ENCODE measurements at regions not wholly inside any gene's neighbourhood (a gene's known extent, or its start where the extent isn't known, plus 50 kb on each side); places are given as distances from the start of the nearest gene placed in this dataset.

DNA sequence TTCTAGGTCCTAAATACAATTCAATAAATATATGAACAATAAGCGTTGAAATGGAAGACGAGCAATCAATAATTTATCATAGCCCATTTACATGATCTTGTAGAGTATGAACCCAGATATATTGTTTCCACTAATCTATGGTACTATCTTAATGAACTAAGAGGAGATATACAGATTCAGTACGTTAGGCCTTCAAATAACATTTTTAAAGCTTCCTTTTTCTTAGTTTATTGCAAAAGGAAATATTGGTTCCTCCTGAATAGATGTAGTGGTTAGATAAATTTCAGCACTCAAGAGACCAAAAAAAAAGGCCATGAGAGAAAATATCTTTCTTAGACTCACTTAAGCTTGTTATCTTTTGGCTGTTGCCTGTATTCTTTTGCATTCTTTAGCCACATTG lies 147.5 kb upstream of the PITX2 start:
- Histone ChIP-seq H3K9me2 (replicated peaks; ENCODE audit: insufficient read depth, low read length) (no peaks in the 10 kb centered on the region), H3K27ac (ENCODE audit: low read length) (no peak overlapping the region), H3K79me2 (ENCODE audit: low read length) (no peaks in the 10 kb centered on the region), H3K27me3 (replicated peaks; ENCODE audit: insufficient read depth, low read length) (no peaks in the 10 kb centered on the region), H2AFZ (ENCODE audit: low read length) (no peak overlapping the region), H3F3A (ENCODE audit: insufficient read depth, low read length) (no peaks in the 10 kb centered on the region), H3K4me3 (ENCODE audit: low read length) (no peak overlapping the region), H3K4me1 (ENCODE audit: low read length) (no peaks in the 10 kb centered on the region), H3K9ac (ENCODE audit: low read length) (no peak overlapping the region), H3K4me2 (ENCODE audit: low read depth, low read length) (no peak overlapping the region), H3K9me3 (replicated peaks; ENCODE audit: insufficient read depth, low read length) (no peaks in the 10 kb centered on the region), H4K20me1 (ENCODE audit: insufficient read depth, low read length) (no peaks in the 10 kb centered on the region), H3K36me3 (replicated peaks; ENCODE audit: insufficient read depth, low read length) (no peaks in the 10 kb centered on the region)
- no peak for DNase-seq
- TF ChIP-seq, protein P1, sequence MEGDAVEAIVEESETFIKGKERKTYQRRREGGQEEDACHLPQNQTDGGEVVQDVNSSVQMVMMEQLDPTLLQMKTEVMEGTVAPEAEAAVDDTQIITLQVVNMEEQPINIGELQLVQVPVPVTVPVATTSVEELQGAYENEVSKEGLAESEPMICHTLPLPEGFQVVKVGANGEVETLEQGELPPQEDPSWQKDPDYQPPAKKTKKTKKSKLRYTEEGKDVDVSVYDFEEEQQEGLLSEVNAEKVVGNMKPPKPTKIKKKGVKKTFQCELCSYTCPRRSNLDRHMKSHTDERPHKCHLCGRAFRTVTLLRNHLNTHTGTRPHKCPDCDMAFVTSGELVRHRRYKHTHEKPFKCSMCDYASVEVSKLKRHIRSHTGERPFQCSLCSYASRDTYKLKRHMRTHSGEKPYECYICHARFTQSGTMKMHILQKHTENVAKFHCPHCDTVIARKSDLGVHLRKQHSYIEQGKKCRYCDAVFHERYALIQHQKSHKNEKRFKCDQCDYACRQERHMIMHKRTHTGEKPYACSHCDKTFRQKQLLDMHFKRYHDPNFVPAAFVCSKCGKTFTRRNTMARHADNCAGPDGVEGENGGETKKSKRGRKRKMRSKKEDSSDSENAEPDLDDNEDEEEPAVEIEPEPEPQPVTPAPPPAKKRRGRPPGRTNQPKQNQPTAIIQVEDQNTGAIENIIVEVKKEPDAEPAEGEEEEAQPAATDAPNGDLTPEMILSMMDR (IDR thresholded peaks at IDR 0.05; ENCODE audit: low read length): no peak

DNA sequence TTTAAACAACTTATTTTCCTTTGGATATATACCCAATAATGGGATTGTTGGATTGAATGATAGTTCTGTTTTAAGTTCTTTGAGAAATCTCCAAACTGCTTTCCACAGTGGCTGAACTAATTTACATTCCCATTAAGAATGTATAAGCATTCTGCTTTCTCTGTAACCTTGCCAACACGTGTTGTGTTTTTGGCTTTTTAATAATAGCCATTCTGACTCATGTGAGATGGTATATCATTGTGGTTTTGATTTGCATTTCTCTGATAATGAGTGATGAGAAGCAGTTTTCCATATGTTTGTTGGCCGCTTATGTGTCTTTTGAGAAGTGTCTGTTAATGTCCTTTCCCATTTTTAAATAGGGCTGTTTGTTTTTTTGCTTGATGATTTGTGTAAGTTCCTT lies 155.6 kb upstream of the PITX2 start:
- no peaks in the 10 kb centered on the region for H3K36me3 ChIP-seq (replicated peaks; ENCODE audit: insufficient read depth, low read length)
- H3F3A ChIP-seq (ENCODE audit: insufficient read depth, low read length): no peaks in the 10 kb centered on the region
- no peak overlapping the region for H3K9ac ChIP-seq (ENCODE audit: low read length)
- no peaks in the 10 kb centered on the region for H3K4me1 ChIP-seq (ENCODE audit: low read length)
- H3K79me2 ChIP-seq (ENCODE audit: low read length): no peaks in the 10 kb centered on the region
- no peaks in the 10 kb centered on the region for H3K27me3 ChIP-seq (replicated peaks; ENCODE audit: insufficient read depth, low read length)
- no peaks in the 10 kb centered on the region for H3K9me2 ChIP-seq (replicated peaks; ENCODE audit: insufficient read depth, low read length)
- no peak for DNase-seq
- H2AFZ ChIP-seq (ENCODE audit: low read length): no peak overlapping the region
- H3K27ac ChIP-seq (ENCODE audit: low read length): no peak overlapping the region
- no peak overlapping the region for H3K4me3 ChIP-seq (ENCODE audit: low read length)
- no peak overlapping the region for H3K4me2 ChIP-seq (ENCODE audit: low read depth, low read length)
- no peaks in the 10 kb centered on the region for H4K20me1 ChIP-seq (ENCODE audit: insufficient read depth, low read length)
- TF ChIP-seq, protein P1 (IDR thresholded peaks at IDR 0.05; ENCODE audit: low read length): no peak
- TF ChIP-seq EZH2phosphoT487 (IDR thresholded peaks at IDR 0.05; ENCODE audit: low read length) (no peak), EZH2 (optimal IDR thresholded peaks at IDR 0.05; ENCODE audit: low read depth, low read length) (no peak)
- no peaks in the 10 kb centered on the region for H3K9me3 ChIP-seq (replicated peaks; ENCODE audit: insufficient read depth, low read length)

DNA sequence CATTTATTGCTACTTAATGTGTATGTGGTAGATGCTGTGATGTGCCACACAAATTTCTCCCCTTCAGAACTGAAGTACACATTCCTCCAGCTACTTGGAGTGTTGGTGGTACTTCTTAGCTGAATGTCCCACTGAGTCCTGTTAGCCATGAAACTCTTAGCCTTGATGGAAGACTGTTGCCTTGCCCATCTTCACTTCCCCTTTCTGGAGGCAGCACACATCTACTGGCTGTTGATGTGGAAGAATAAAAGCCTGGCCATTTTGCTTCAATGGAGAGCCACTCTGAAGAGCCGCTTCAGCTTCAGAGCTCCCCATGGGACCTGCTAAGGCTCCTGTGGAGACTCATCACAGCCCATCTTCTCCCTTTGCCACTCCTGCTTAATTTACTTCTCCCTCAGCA lies 157.7 kb upstream of the PITX2 start:
- Histone ChIP-seq H3K9me2 (replicated peaks; ENCODE audit: insufficient read depth, low read length) (no peaks in the 10 kb centered on the region), H2AFZ (ENCODE audit: low read length) (no peak overlapping the region), H3K27me3 (replicated peaks; ENCODE audit: insufficient read depth, low read length) (no peaks in the 10 kb centered on the region), H3K36me3 (replicated peaks; ENCODE audit: insufficient read depth, low read length) (no peaks in the 10 kb centered on the region), H3K27ac (ENCODE audit: low read length) (no peak overlapping the region), H3F3A (ENCODE audit: insufficient read depth, low read length) (no peaks in the 10 kb centered on the region), H3K79me2 (ENCODE audit: low read length) (no peaks in the 10 kb centered on the region), H3K4me2 (ENCODE audit: low read depth, low read length) (no peak overlapping the region), H4K20me1 (ENCODE audit: insufficient read depth, low read length) (no peaks in the 10 kb centered on the region), H3K9ac (ENCODE audit: low read length) (no peak overlapping the region), H3K4me1 (ENCODE audit: low read length) (no peaks in the 10 kb centered on the region), H3K9me3 (replicated peaks; ENCODE audit: insufficient read depth, low read length) (no peaks in the 10 kb centered on the region), H3K4me3 (ENCODE audit: low read length) (no peak overlapping the region)
- DNase-seq: no peak
- TF ChIP-seq EZH2 (optimal IDR thresholded peaks at IDR 0.05; ENCODE audit: low read depth, low read length): no peak
- TF ChIP-seq EZH2phosphoT487 (IDR thresholded peaks at IDR 0.05; ENCODE audit: low read length): no peak
- TF ChIP-seq, protein P1 (IDR thresholded peaks at IDR 0.05; ENCODE audit: low read length): no peak

DNA sequence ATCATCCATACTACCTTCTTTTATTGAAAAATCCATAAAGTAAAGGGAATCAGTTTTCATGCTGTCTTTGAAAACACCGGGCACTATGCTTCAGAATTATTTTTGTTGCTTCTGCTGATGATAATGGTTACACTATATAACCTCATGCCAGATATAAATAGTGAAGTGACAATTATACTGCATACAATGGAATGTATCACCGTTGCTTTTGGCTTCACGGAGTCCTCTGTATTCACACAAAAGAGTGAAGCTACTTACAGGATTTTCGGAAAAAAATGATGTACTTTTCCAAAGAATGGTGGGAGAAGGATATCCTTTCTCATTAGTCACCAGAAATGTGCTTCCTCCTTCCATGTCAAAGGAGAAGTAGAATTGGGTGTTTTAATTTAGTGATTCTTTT lies 159.1 kb upstream of the PITX2 start:
- no peaks in the 10 kb centered on the region for H3K36me3 ChIP-seq (replicated peaks; ENCODE audit: insufficient read depth, low read length)
- no peaks in the 10 kb centered on the region for H3K4me1 ChIP-seq (ENCODE audit: low read length)
- no peaks in the 10 kb centered on the region for H3K79me2 ChIP-seq (ENCODE audit: low read length)
- TF ChIP-seq EZH2 (optimal IDR thresholded peaks at IDR 0.05; ENCODE audit: low read depth, low read length) (no peak), EZH2phosphoT487 (IDR thresholded peaks at IDR 0.05; ENCODE audit: low read length) (no peak)
- TF ChIP-seq, protein P1 (IDR thresholded peaks at IDR 0.05; ENCODE audit: low read length): no peak
- H3K9me3 ChIP-seq (replicated peaks; ENCODE audit: insufficient read depth, low read length): no peaks in the 10 kb centered on the region
- H3F3A ChIP-seq (ENCODE audit: insufficient read depth, low read length): no peaks in the 10 kb centered on the region
- no peak overlapping the region for H3K4me2 ChIP-seq (ENCODE audit: low read depth, low read length)
- H3K27ac ChIP-seq (ENCODE audit: low read length): no peak overlapping the region
- H3K27me3 ChIP-seq (replicated peaks; ENCODE audit: insufficient read depth, low read length): no peaks in the 10 kb centered on the region
- H4K20me1 ChIP-seq (ENCODE audit: insufficient read depth, low read length): no peaks in the 10 kb centered on the region
- H3K9ac ChIP-seq (ENCODE audit: low read length): no peak overlapping the region
- H2AFZ ChIP-seq (ENCODE audit: low read length): no peak overlapping the region
- no peak for DNase-seq
- no peak overlapping the region for H3K4me3 ChIP-seq (ENCODE audit: low read length)
- no peaks in the 10 kb centered on the region for H3K9me2 ChIP-seq (replicated peaks; ENCODE audit: insufficient read depth, low read length)

Data from MM.1S (cell line).